HCT116 (cell line): ENCODE measurements at regions not wholly inside any gene's neighbourhood (a gene's known extent, or its start where the extent isn't known, plus 50 kb on each side); places are given as distances from the start of the nearest gene placed in this dataset.

ENCODE experiments used
- ATAC-seq: fragments of 200-7000 bp; cut with Tn5 transposase; 2 replicates; pipeline ENCODE4 v1.9.1; 2020; ENCODE audit warnings: mild to moderate bottlenecking, moderate library complexity
- BruUV-seq: library from RNA; stranded (reverse); fragments of 400-500 nt; replicated peaks from 2 replicates; lab custom pipeline; 2021; lab: Mats Ljungman, UMichigan
- CTCF ChIA-PET: fragments of 300-600 bp; sonication (Branson Sonifier 250); formaldehyde crosslinking; loops from one replicate; lab custom pipeline; 2021; ENCODE audit warnings: antibody characterized with exemption; lab: Charles Lee
- POLR2A ChIA-PET: fragments of 300-600, 350-600 bp; sonication (Branson Sonifier 250); formaldehyde crosslinking; loops from one replicate; lab custom pipeline; 2021; ENCODE audit warnings: antibody characterized with exemption; lab: Charles Lee
- RAD21 ChIA-PET, 2 experiments: fragments of 300-600 bp; sonication (Branson Sonifier 250); formaldehyde crosslinking; loops; one replicate each; lab custom pipeline; 2023; ENCODE audit warnings: low total read pairs in 2 of 2; ENCODE audit not compliant: uncharacterized antibody in 2 of 2, unreplicated experiment in 2 of 2, low non-redundant PET in 1 of 2; lab: Charles Lee
- DNase-seq: peaks from one replicate; pipeline ENCODE4 v3.0.0-alpha.2; 2010; ENCODE audit warnings: low read depth, low spot score
- H2AFZ ChIP-seq: fragments of 200-600 bp; shearing (Covaris generic), sonication (generic); 2 replicates; pipeline ENCODE4 v1.6.1; 2017; ENCODE audit warnings: low read depth, mixed run types, mixed read lengths, antibody characterized with exemption, low read length; ENCODE audit not compliant: poor library complexity, severe bottlenecking
- H3K27ac ChIP-seq: 2 replicates; pipeline ENCODE4 v1.5.1; 2012; ENCODE audit warnings: low read depth, low read length
- H3K27me3 ChIP-seq: fragments of 200-600 bp; sonication (generic); 2 replicates; pipeline ENCODE4 v1.6.1; 2016; ENCODE audit warnings: mixed run types, low read length, mixed read lengths; ENCODE audit not compliant: insufficient read depth
- H3K36me3 ChIP-seq, 2 experiments: fragments of 200-500 bp in 1 of 2; fragments of 200-600 bp in 1 of 2; sonication (Bioruptor generic) in 1 of 2; sonication (generic) in 1 of 2; 2 replicates each; pipeline versions ENCODE4 v1.5.1 to v1.6.1; 2014 to 2016; ENCODE audit warnings: low read length in 2 of 2, inconsistent platforms in 1 of 2, mixed read lengths in 1 of 2, mixed run types in 1 of 2; ENCODE audit not compliant: insufficient read depth in 2 of 2, control insufficient read depth in 1 of 2
- H3K4me1 ChIP-seq, 2 experiments: fragments of 200-600 bp in 1 of 2; sonication (generic) in 1 of 2; 2 replicates each; pipeline versions ENCODE4 v1.5.1 to v1.6.1; 2012 to 2017; ENCODE audit warnings: low read length in 2 of 2, inconsistent platforms in 1 of 2, mild to moderate bottlenecking in 1 of 2, mixed read lengths in 1 of 2, mixed run types in 1 of 2, moderate library complexity in 1 of 2; ENCODE audit not compliant: insufficient read depth in 2 of 2, control insufficient read depth in 1 of 2
- H3K4me2 ChIP-seq: fragments of 200-600 bp; sonication (generic); 2 replicates; pipeline ENCODE4 v1.6.1; 2017; ENCODE audit warnings: mixed run types, low read length, mixed read lengths
- H3K4me3 ChIP-seq, 2 experiments: fragments of 200-600 bp in 1 of 2; sonication (generic) in 1 of 2; replicated peaks in 1 of 2; 2 replicates each; pipeline ENCODE4 v1.5.1; 2011 to 2016; ENCODE audit warnings: low read length in 2 of 2, control low read depth in 1 of 2, low read depth in 1 of 2, mild to moderate bottlenecking in 1 of 2, mixed read lengths in 1 of 2, mixed run types in 1 of 2
- H3K79me2 ChIP-seq: fragments of 200-600 bp; sonication (generic); 2 replicates; pipeline ENCODE4 v1.6.1; 2017; ENCODE audit warnings: mild to moderate bottlenecking, mixed run types, low read length, moderate library complexity, mixed read lengths; ENCODE audit not compliant: insufficient read depth
- H3K9ac ChIP-seq: fragments of 200-600 bp; sonication (generic); 2 replicates; pipeline ENCODE4 v1.6.1; 2016; ENCODE audit warnings: low read length, mixed read lengths
- H3K9me2 ChIP-seq: fragments of 200-600 bp; sonication (generic), shearing (Covaris generic); 2 replicates; pipeline ENCODE4 v1.6.1; 2017; ENCODE audit warnings: mixed run types, mild to moderate bottlenecking, moderate library complexity; ENCODE audit not compliant: insufficient read depth
- H3K9me3 ChIP-seq, 2 experiments: fragments of 200-500 bp in 1 of 2; fragments of 200-600 bp in 1 of 2; sonication (Bioruptor generic) in 1 of 2; sonication (generic) in 1 of 2; 2 replicates each; pipeline ENCODE4 v1.6.1; 2014 to 2017; ENCODE audit warnings: low read length in 2 of 2, mixed read lengths in 2 of 2, inconsistent platforms in 1 of 2, low read depth in 1 of 2, mild to moderate bottlenecking in 1 of 2, mixed run types in 1 of 2, moderate library complexity in 1 of 2; ENCODE audit not compliant: control insufficient read depth in 1 of 2, insufficient read depth in 1 of 2
- H4K20me1 ChIP-seq: fragments of 200-600 bp; sonication (generic), shearing (Covaris generic); 2 replicates; pipeline ENCODE4 v1.6.1; 2017; ENCODE audit warnings: mixed run types, mild to moderate bottlenecking, moderate library complexity; ENCODE audit not compliant: insufficient read depth
- CBX3 ChIP-seq: IDR thresholded peaks from 2 replicates; pipeline ENCODE4 v1.6.1; 2012; ENCODE audit warnings: low read depth
- CEBPB ChIP-seq: IDR thresholded peaks from 2 replicates; pipeline ENCODE4 v1.6.1; 2012; ENCODE audit warnings: low read depth
- CTCF ChIP-seq, 3 experiments: fragments of 200-600 bp in 1 of 3; sonication (generic) in 1 of 3; IDR thresholded peaks in 2 of 3; conservative IDR thresholded peaks in 1 of 3; 2 replicates each; pipeline ENCODE4 v1.5.1; 2012 to 2017; ENCODE audit warnings: low read depth in 2 of 3, low read length in 2 of 3, antibody characterized with exemption in 1 of 3, borderline replicate concordance in 1 of 3, control low read depth in 1 of 3, mild to moderate bottlenecking in 1 of 3, mixed read lengths in 1 of 3, mixed run types in 1 of 3, moderate library complexity in 1 of 3; ENCODE audit not compliant: insufficient read depth in 1 of 3
- EGR1 ChIP-seq: IDR thresholded peaks from 2 replicates; pipeline ENCODE4 v1.6.1; 2012; ENCODE audit warnings: low read depth
- EZH2 ChIP-seq: fragments of 200-600 bp; sonication (generic); IDR thresholded peaks from 2 replicates; pipeline ENCODE4 v1.6.1; 2017; ENCODE audit warnings: antibody characterized with exemption, mixed run types
- EZH2phosphoT487 ChIP-seq: fragments of 200-600 bp; IDR thresholded peaks from 2 replicates; pipeline ENCODE4 v1.6.1; 2018; ENCODE audit warnings: antibody characterized with exemption, borderline replicate concordance
- FOSL1 ChIP-seq: IDR thresholded peaks from 2 replicates; pipeline ENCODE4 v1.6.1; 2012; ENCODE audit warnings: low read depth
- POLR2A ChIP-seq: IDR thresholded peaks from 2 replicates; pipeline ENCODE4 v1.7.0; 2011; ENCODE audit warnings: borderline replicate concordance; ENCODE audit not compliant: insufficient read depth, insufficient read length; ENCODE audit errors: extremely low read depth
- POLR2AphosphoS5 ChIP-seq: IDR thresholded peaks from 2 replicates; pipeline ENCODE4 v1.6.1; 2011; ENCODE audit warnings: mild to moderate bottlenecking, low read depth, low read length, moderate library complexity
- RAD21 ChIP-seq: IDR thresholded peaks from 2 replicates; pipeline ENCODE4 v1.6.1; 2012; ENCODE audit warnings: low read depth, mild to moderate bottlenecking
- REST ChIP-seq: IDR thresholded peaks from 2 replicates; pipeline ENCODE4 v1.6.1; 2012; ENCODE audit warnings: low read depth
- SIN3A ChIP-seq: IDR thresholded peaks from 2 replicates; pipeline ENCODE4 v1.6.1; 2012; ENCODE audit warnings: low read depth
- TCF7L2 ChIP-seq: IDR thresholded peaks from 2 replicates; pipeline ENCODE4 v1.7.0; 2011; ENCODE audit warnings: borderline replicate concordance, inconsistent platforms; ENCODE audit not compliant: insufficient read depth, insufficient read length; ENCODE audit errors: extremely low read depth
- YY1 ChIP-seq: IDR thresholded peaks from 2 replicates; pipeline ENCODE4 v1.6.1; 2011; ENCODE audit warnings: low read length, low read depth, moderate library complexity, mild to moderate bottlenecking; ENCODE audit not compliant: insufficient replicate concordance; ENCODE audit errors: extremely low read depth
- ZBTB33 ChIP-seq: IDR thresholded peaks from 2 replicates; pipeline ENCODE4 v1.6.1; 2011; ENCODE audit warnings: mild to moderate bottlenecking, low read length, moderate library complexity; ENCODE audit not compliant: insufficient replicate concordance; ENCODE audit errors: extremely low read depth
- ZFX ChIP-seq: fragments of 450-650 bp; IDR thresholded peaks from 2 replicates; pipeline ENCODE4 v1.6.1; 2017
- ZNF274 ChIP-seq: fragments of 200-500 bp; sonication (Bioruptor generic); IDR thresholded peaks from 2 replicates; pipeline ENCODE4 v1.6.1; 2014; ENCODE audit warnings: mild to moderate bottlenecking, low read depth, low read length, inconsistent platforms
- intact Hi-C: fragments of 100-400 bp; cut with micrococcal nuclease; formaldehyde crosslinking; loops from 2 replicates; pipeline ENCODE4 v1.10.0; 2022
- TF ChIP-seq, protein P1 (sequence below): IDR thresholded peaks from 2 replicates; pipeline ENCODE4 v1.6.1; 2012

DNA sequence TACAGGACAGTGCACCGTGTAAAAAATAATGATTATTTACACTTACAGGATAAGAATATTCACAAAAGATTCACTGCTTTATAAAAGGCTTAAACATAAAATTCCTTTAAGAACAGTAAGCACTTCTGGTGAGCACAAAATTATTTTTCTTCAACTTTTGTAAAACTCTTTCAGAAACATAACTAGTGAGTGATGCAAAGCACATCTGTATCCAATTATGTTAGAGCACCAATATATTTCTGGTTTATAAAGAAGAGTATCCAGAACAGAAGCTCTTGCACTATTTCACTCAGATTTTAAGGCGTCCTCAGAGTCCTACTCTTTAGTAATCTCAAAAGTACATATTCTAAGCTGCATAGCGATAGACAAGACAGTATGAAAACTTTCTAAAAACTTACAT lies 276.0 kb downstream of the C4orf33 start (continued):
- no peak for TF ChIP-seq POLR2AphosphoS5

GRCh38 chr4:129377131-129377845 lies 281.3 kb downstream of the C4orf33 start:
- Histone ChIP-seq H3K4me3 (no peak overlapping the region), H3K4me2 (no peak overlapping the region)
- POLR2A ChIA-PET = no interaction called here
- TF ChIP-seq SIN3A (no peak), REST (no peak), TCF7L2 (no peak), EZH2phosphoT487 (no peak), RAD21 (no peak), EZH2 (no peak), ZFX (no peak), YY1 (no peak), CTCF (IDR thresholded peaks at IDR 0.05 in 2 of 3, conservative IDR thresholded peaks at IDR 0.05 in 1 of 3; ENCODE audit: borderline replicate concordance in 1 of 3, insufficient read depth in 1 of 3, low read depth in 2 of 3, low read length in 2 of 3) (no peak), ZBTB33 (no peak), FOSL1 (no peak), EGR1 (no peak), ZNF274 (no peak), POLR2A (no peak), POLR2AphosphoS5 (no peak), CBX3 (no peak), CEBPB (no peak)
- TF ChIP-seq, protein P1, sequence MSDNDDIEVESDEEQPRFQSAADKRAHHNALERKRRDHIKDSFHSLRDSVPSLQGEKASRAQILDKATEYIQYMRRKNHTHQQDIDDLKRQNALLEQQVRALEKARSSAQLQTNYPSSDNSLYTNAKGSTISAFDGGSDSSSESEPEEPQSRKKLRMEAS = no peak

More at GRCh38 chr4:129377131-129377845, 281.3 kb downstream of the C4orf33 start:
- Histone ChIP-seq H2AFZ (no peak overlapping the region), H3K9me3 (no peaks in the 10 kb centered on the region), H3K4me1 (no peaks in the 10 kb centered on the region), H3K79me2 (no peaks in the 10 kb centered on the region), H3K27ac (no peak overlapping the region), H3K36me3 (no peaks in the 10 kb centered on the region), H3K9ac (no peak overlapping the region), H4K20me1 (no peaks in the 10 kb centered on the region), H3K27me3 (no peaks in the 10 kb centered on the region), H3K9me2 (no peaks in the 10 kb centered on the region)
- CTCF ChIA-PET = interaction anchor here (1.2 kb wide), 1 partner anchor 15 kb away, joined by 3 read pairs; no protein-coding TSS in a partner anchor
- ATAC-seq = no peak
- no peak for DNase-seq
- RAD21 ChIA-PET = no interaction called here
- intact Hi-C loops = no loop called here
- no TSS peak for BruUV-seq
